Keratinocyte (primary cell): ENCODE measurements at regions not wholly inside any gene's neighbourhood (a gene's known extent, or its start where the extent isn't known, plus 50 kb on each side); places are given as distances from the start of the nearest gene placed in this dataset.

Experiments
- DNase-seq: peaks from one replicate; pipeline ENCODE4 v3.0.0-alpha.2; 2011; ENCODE audit warnings: low read depth, missing footprints, low spot score
- FAIRE-seq: peaks from 2 replicates; lab custom pipeline; 2011; peaks lifted over from hg19 to GRCh38; lab: Jason Lieb, UNC
- H2AFZ ChIP-seq: 2 replicates; pipeline ENCODE4 v1.6.0; 2012; ENCODE audit warnings: low read length, control low read depth, inconsistent platforms; ENCODE audit not compliant: control insufficient read depth
- H3K27ac ChIP-seq: 2 replicates; pipeline ENCODE4 v1.5.1; 2011; ENCODE audit warnings: low read length; ENCODE audit not compliant: control insufficient read depth, insufficient read depth
- H3K27me3 ChIP-seq: 3 replicates; pipeline ENCODE4 v1.6.0; 2011; ENCODE audit warnings: low read length; ENCODE audit not compliant: control insufficient read depth, insufficient read depth; ENCODE audit errors: extremely low read depth
- H3K36me3 ChIP-seq, 2 experiments: 2 replicates in 1 of 2; 3 replicates in 1 of 2; pipeline ENCODE4 v1.5.1; 2011; ENCODE audit warnings: low read length in 2 of 2, mild to moderate bottlenecking in 1 of 2; ENCODE audit not compliant: control insufficient read depth in 2 of 2, insufficient read depth in 2 of 2; ENCODE audit errors: extremely low read depth in 1 of 2
- H3K4me1 ChIP-seq: 3 replicates; pipeline ENCODE4 v1.5.1; 2011; ENCODE audit warnings: low read length; ENCODE audit not compliant: control insufficient read depth, insufficient read depth; ENCODE audit errors: extremely low read depth
- H3K4me2 ChIP-seq: 3 replicates; pipeline ENCODE4 v1.6.0; 2011; ENCODE audit warnings: low read depth, low read length; ENCODE audit not compliant: control insufficient read depth, insufficient read depth; ENCODE audit errors: extremely low read depth
- H3K4me3 ChIP-seq, 3 experiments: fragments of 200-600 bp in 1 of 3; sonication (generic) in 1 of 3; 2 replicates in 2 of 3; 3 replicates in 1 of 3; pipeline ENCODE4 v1.5.1; 2011 to 2016; ENCODE audit warnings: low read length in 3 of 3, mild to moderate bottlenecking in 3 of 3, control low read depth in 2 of 3, inconsistent platforms in 1 of 3, low read depth in 1 of 3, mixed read lengths in 1 of 3, mixed run types in 1 of 3, moderate library complexity in 1 of 3; ENCODE audit not compliant: control insufficient read depth in 2 of 3, insufficient read depth in 2 of 3; ENCODE audit errors: extremely low read depth in 1 of 3
- H3K79me2 ChIP-seq: 2 replicates; pipeline ENCODE4 v1.6.0; 2012; ENCODE audit warnings: low read length; ENCODE audit not compliant: control insufficient read depth, insufficient read depth
- H3K9ac ChIP-seq: 3 replicates; pipeline ENCODE4 v1.6.0; 2011; ENCODE audit warnings: low read length; ENCODE audit not compliant: control insufficient read depth, insufficient read depth; ENCODE audit errors: extremely low read depth
- H3K9me1 ChIP-seq: 3 replicates; pipeline ENCODE4 v1.6.0; 2011; ENCODE audit warnings: low read length; ENCODE audit not compliant: control insufficient read depth, insufficient read depth; ENCODE audit errors: extremely low read depth
- H3K9me3 ChIP-seq: 2 replicates; pipeline ENCODE4 v1.5.1; 2012; ENCODE audit warnings: low read depth, low read length; ENCODE audit not compliant: control insufficient read depth
- H4K20me1 ChIP-seq: 3 replicates; pipeline ENCODE4 v1.6.0; 2011; ENCODE audit warnings: low read length; ENCODE audit not compliant: control insufficient read depth, insufficient read depth; ENCODE audit errors: extremely low read depth
- EZH2 ChIP-seq: IDR thresholded peaks from one replicate; pipeline ENCODE4 v1.6.1; 2012; ENCODE audit warnings: inconsistent platforms, mild to moderate bottlenecking, low read length, moderate library complexity
- dilution Hi-C: fragments of 300-500 bp; cut with MboI; formaldehyde crosslinking; loops from one replicate; pipeline ENCODE4 v1.7.0; 2020; ENCODE audit warnings: low sequenced_read_pairs; ENCODE audit not compliant: extremely low pct_ligation_motif_present
- TF ChIP-seq, protein P1 (sequence below), 3 experiments: IDR thresholded peaks in 1 of 3; conservative IDR thresholded peaks in 1 of 3; optimal IDR thresholded peaks in 1 of 3; 2 replicates in 2 of 3; 3 replicates in 1 of 3; pipeline versions ENCODE3 to v1.5.1; 2011; ENCODE audit warnings: low read length in 3 of 3, mild to moderate bottlenecking in 3 of 3, moderate library complexity in 2 of 3, control low read depth in 1 of 3, inconsistent platforms in 1 of 3; ENCODE audit not compliant: insufficient read depth in 2 of 3; ENCODE audit errors: extremely low read depth in 1 of 3

GRCh38 chr4:151824656-151825055, 63.8 kb upstream of the GATB start:
- no peaks in the 10 kb centered on the region for H4K20me1 ChIP-seq
- H3K79me2 ChIP-seq = no peaks in the 10 kb centered on the region
- H3K27me3 ChIP-seq = no peaks in the 10 kb centered on the region
- dilution Hi-C loops = no loop called here
- H2AFZ ChIP-seq = no peak overlapping the region
- no peaks in the 10 kb centered on the region for H3K9me1 ChIP-seq
- no peak overlapping the region for H3K9ac ChIP-seq
- no peak for DNase-seq
- H3K9me3 ChIP-seq = no peaks in the 10 kb centered on the region
- H3K36me3 ChIP-seq = no peaks in the 10 kb centered on the region
- FAIRE-seq = no peak
- TF ChIP-seq, protein P1, sequence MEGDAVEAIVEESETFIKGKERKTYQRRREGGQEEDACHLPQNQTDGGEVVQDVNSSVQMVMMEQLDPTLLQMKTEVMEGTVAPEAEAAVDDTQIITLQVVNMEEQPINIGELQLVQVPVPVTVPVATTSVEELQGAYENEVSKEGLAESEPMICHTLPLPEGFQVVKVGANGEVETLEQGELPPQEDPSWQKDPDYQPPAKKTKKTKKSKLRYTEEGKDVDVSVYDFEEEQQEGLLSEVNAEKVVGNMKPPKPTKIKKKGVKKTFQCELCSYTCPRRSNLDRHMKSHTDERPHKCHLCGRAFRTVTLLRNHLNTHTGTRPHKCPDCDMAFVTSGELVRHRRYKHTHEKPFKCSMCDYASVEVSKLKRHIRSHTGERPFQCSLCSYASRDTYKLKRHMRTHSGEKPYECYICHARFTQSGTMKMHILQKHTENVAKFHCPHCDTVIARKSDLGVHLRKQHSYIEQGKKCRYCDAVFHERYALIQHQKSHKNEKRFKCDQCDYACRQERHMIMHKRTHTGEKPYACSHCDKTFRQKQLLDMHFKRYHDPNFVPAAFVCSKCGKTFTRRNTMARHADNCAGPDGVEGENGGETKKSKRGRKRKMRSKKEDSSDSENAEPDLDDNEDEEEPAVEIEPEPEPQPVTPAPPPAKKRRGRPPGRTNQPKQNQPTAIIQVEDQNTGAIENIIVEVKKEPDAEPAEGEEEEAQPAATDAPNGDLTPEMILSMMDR (optimal IDR thresholded peaks at IDR 0.05 in 1 of 3, IDR thresholded peaks at IDR 0.05 in 1 of 3, conservative IDR thresholded peaks at IDR 0.05 in 1 of 3; ENCODE audit: extremely low read depth in 1 of 3, insufficient read depth in 2 of 3, low read length in 3 of 3) = no peak
- TF ChIP-seq EZH2 = no peak
- H3K4me3 ChIP-seq = no peak overlapping the region
- no peak overlapping the region for H3K27ac ChIP-seq
- no peak overlapping the region for H3K4me2 ChIP-seq
- H3K4me1 ChIP-seq = no peaks in the 10 kb centered on the region

DNA sequence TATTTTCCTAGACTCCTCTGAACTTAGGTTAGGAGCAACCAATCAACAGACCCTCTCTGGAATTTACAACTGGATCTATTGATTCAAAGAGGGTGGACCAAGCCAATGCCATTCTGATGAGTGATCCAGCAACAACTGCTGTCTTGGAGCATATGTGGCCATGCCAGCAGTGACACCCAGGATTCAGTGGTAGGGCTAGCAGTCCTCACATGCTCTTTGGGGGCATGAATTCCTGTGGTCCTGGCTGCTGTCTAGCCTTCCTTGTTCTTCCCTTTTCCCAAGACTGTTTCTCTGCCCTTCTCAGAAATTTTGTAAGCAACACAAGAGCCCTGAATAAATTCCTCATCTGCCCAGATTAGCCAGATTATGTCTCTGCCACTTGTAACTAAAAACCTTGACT, 61.5 kb upstream of the GATB start:
- Histone ChIP-seq H3K27ac (no peak overlapping the region), H3K36me3 (no peaks in the 10 kb centered on the region), H3K4me3 (no peak overlapping the region), H3K79me2 (no peaks in the 10 kb centered on the region), H4K20me1 (no peaks in the 10 kb centered on the region), H3K9me1 (no peaks in the 10 kb centered on the region), H3K4me1 (no peaks in the 10 kb centered on the region), H3K4me2 (no peak overlapping the region), H3K27me3 (no peaks in the 10 kb centered on the region), H3K9ac (no peak overlapping the region), H2AFZ (no peak overlapping the region), H3K9me3 (no peaks in the 10 kb centered on the region)
- dilution Hi-C loops = no loop called here
- FAIRE-seq (no peak), DNase-seq (no peak)
- TF ChIP-seq, protein P1 (optimal IDR thresholded peaks at IDR 0.05 in 1 of 3, IDR thresholded peaks at IDR 0.05 in 1 of 3, conservative IDR thresholded peaks at IDR 0.05 in 1 of 3; ENCODE audit: extremely low read depth in 1 of 3, insufficient read depth in 2 of 3, low read length in 3 of 3) = no peak
- TF ChIP-seq EZH2 = no peak
